ENCODE measurements at regions not wholly inside any gene's neighbourhood (a gene's known extent, or its start where the extent isn't known, plus 50 kb on each side); places are given as distances from the start of the nearest gene placed in this dataset.
"Not testable (repeated sequence)": the region's sequence is repeated elsewhere in the genome, so short reads cannot be mapped to it uniquely, and the experiment has no call there.

- H2BK15ac ChIP-seq (ENCODE audit: low read length); H4K8ac ChIP-seq (ENCODE audit: extremely low read depth, insufficient read depth, low read length); H3K56ac ChIP-seq (replicated peaks; ENCODE audit: insufficient read length, low read depth, low read length); H4K91ac ChIP-seq (replicated peaks; ENCODE audit: insufficient read length, low read length); H3K27ac ChIP-seq (ENCODE audit: low read depth, low read length); H3K4ac ChIP-seq (replicated peaks; ENCODE audit: insufficient read length, low read depth, low read length); H3K79me1 ChIP-seq (ENCODE audit: low read depth, low read length); H2AK5ac ChIP-seq (ENCODE audit: low read depth, low read length); H3K14ac ChIP-seq (ENCODE audit: insufficient read length); H3K23me2 ChIP-seq (ENCODE audit: low read depth, low read length); H3K36me3 ChIP-seq (ENCODE audit: control insufficient read depth in 2 of 4, insufficient read depth in 4 of 4, low read length in 3 of 4); DNase-seq (ENCODE audit: low read depth in 1 of 2, low spot score in 2 of 2); H3K9me3 ChIP-seq (ENCODE audit: insufficient read depth in 2 of 2, low read depth in 1 of 2, low read length in 1 of 2); H2AFZ ChIP-seq (ENCODE audit: low read length); H4K5ac ChIP-seq (ENCODE audit: insufficient read length, low read depth, low read length); H3K79me2 ChIP-seq (ENCODE audit: control insufficient read depth in 1 of 2, insufficient read depth in 2 of 2, low read length in 2 of 2); POLR2A ChIA-PET (ENCODE audit: partially characterized antibody); H4K20me1 ChIP-seq (replicated peaks in 1 of 2; ENCODE audit: control insufficient read depth in 1 of 2, insufficient read depth in 2 of 2, low read length in 2 of 2); H2BK120ac ChIP-seq (replicated peaks; ENCODE audit: low read depth, low read length); H3K27me3 ChIP-seq (replicated peaks in 1 of 4; ENCODE audit: control insufficient read depth in 3 of 4, extremely low read depth in 1 of 4, insufficient read depth in 3 of 4, low read length in 3 of 4); H3K23ac ChIP-seq (ENCODE audit: insufficient read length); H3K9ac ChIP-seq (replicated peaks in 1 of 4; ENCODE audit: extremely low read depth in 1 of 4, low read depth in 3 of 4, low read length in 3 of 4); CTCF ChIA-PET (ENCODE audit: partially characterized antibody); H2BK5ac ChIP-seq (ENCODE audit: low read depth, low read length): not testable (repeated sequence)
- H3K4me3 ChIP-seq (ENCODE audit: extremely low read depth in 1 of 4, insufficient read depth in 2 of 4, low read depth in 3 of 4, low read length in 4 of 4): peak overlapping the region in 1 of 4 experiments; percentile 21; a peak in 1 of 8 replicates
- 30% methylated on average over 15 of the region's 32 CpGs; no CpG with 5 or more reads in 1 of the 2 experiments for WGBS, 2 experiments (ENCODE audit: extremely low coverage in 1 of 2, insufficient coverage in 1 of 2, insufficient read length in 1 of 2, insufficient replicate concordance in 2 of 2, low coverage in 1 of 2, low lambda C conversion rate in 2 of 2, missing lambda C conversion rate in 1 of 2)
- FAIRE-seq: peak; percentile 19
- peak overlapping the region; percentile 80; the same call in 1 of the 2 replicates for H2BK12ac ChIP-seq (ENCODE audit: low read depth, low read length)
- H3K4me1 ChIP-seq (replicated peaks in 1 of 4; ENCODE audit: control insufficient read depth in 3 of 4, insufficient read depth in 4 of 4, low read length in 3 of 4): peaks cover 0 to 13% (median 5%) of the 10 kb centered on the region in 4 experiments; a peak in 5 of 7 replicates
- peak overlapping the region; percentile 68 for H3K18ac ChIP-seq (ENCODE audit: extremely low read depth, low read length)
- peak overlapping the region; percentile 17 to 40 for H3K4me2 ChIP-seq (ENCODE audit: insufficient read depth in 1 of 2, low read depth in 2 of 2, low read length in 2 of 2)
- H2BK20ac ChIP-seq (ENCODE audit: low read length): 0 out of 2 replicates have a peak overlapping the region, but pooled peaks have one; percentile 15
Observed at GRCh38 chr16:88258764-88259525, 123.8 kb upstream of the ZNF469 start.

GRCh38 chr16:88259538-88259937 is 123.2 kb upstream of the ZNF469 start:
- H3K14ac ChIP-seq (ENCODE audit: insufficient read length); H2BK5ac ChIP-seq (ENCODE audit: low read depth, low read length); H2AFZ ChIP-seq (ENCODE audit: low read length); H3K79me2 ChIP-seq (ENCODE audit: control insufficient read depth in 1 of 2, insufficient read depth in 2 of 2, low read length in 2 of 2); H3K79me1 ChIP-seq (ENCODE audit: low read depth, low read length); CTCF ChIA-PET (ENCODE audit: partially characterized antibody); H3K27ac ChIP-seq (ENCODE audit: low read depth, low read length); H3K36me3 ChIP-seq (ENCODE audit: control insufficient read depth in 2 of 4, insufficient read depth in 4 of 4, low read length in 3 of 4); H2BK12ac ChIP-seq (ENCODE audit: low read depth, low read length); H4K5ac ChIP-seq (ENCODE audit: insufficient read length, low read depth, low read length); H3K27me3 ChIP-seq (replicated peaks in 1 of 4; ENCODE audit: control insufficient read depth in 3 of 4, extremely low read depth in 1 of 4, insufficient read depth in 3 of 4, low read length in 3 of 4); H4K91ac ChIP-seq (replicated peaks; ENCODE audit: insufficient read length, low read length); H4K8ac ChIP-seq (ENCODE audit: extremely low read depth, insufficient read depth, low read length); H3K23ac ChIP-seq (ENCODE audit: insufficient read length); H2BK15ac ChIP-seq (ENCODE audit: low read length); H2AK5ac ChIP-seq (ENCODE audit: low read depth, low read length); DNase-seq (ENCODE audit: low read depth in 1 of 2, low spot score in 2 of 2); H4K20me1 ChIP-seq (replicated peaks in 1 of 2; ENCODE audit: control insufficient read depth in 1 of 2, insufficient read depth in 2 of 2, low read length in 2 of 2); H3K56ac ChIP-seq (replicated peaks; ENCODE audit: insufficient read length, low read depth, low read length); POLR2A ChIA-PET (ENCODE audit: partially characterized antibody); H3K9me3 ChIP-seq (ENCODE audit: insufficient read depth in 2 of 2, low read depth in 1 of 2, low read length in 1 of 2); FAIRE-seq; H3K4ac ChIP-seq (replicated peaks; ENCODE audit: insufficient read length, low read depth, low read length); H2BK20ac ChIP-seq (ENCODE audit: low read length); H3K23me2 ChIP-seq (ENCODE audit: low read depth, low read length); H3K9ac ChIP-seq (replicated peaks in 1 of 4; ENCODE audit: extremely low read depth in 1 of 4, low read depth in 3 of 4, low read length in 3 of 4); H2BK120ac ChIP-seq (replicated peaks; ENCODE audit: low read depth, low read length): not testable (repeated sequence)
- peak overlapping the region in 1 of 4 experiments; percentile 19; a peak in 1 of 8 replicates for H3K4me3 ChIP-seq (ENCODE audit: extremely low read depth in 1 of 4, insufficient read depth in 2 of 4, low read depth in 3 of 4, low read length in 4 of 4)
- H3K18ac ChIP-seq (ENCODE audit: extremely low read depth, low read length): peak overlapping the region; percentile 32; the same call in 1 of the 2 replicates
- 60% methylated on average over 10 of the region's 10 CpGs; no CpG with 5 or more reads in 1 of the 2 experiments for WGBS, 2 experiments (ENCODE audit: extremely low coverage in 1 of 2, insufficient coverage in 1 of 2, insufficient read length in 1 of 2, insufficient replicate concordance in 2 of 2, low coverage in 1 of 2, low lambda C conversion rate in 2 of 2, missing lambda C conversion rate in 1 of 2)
- peak overlapping the region; percentile 17 to 40; a peak in 3 of 4 replicates for H3K4me2 ChIP-seq (ENCODE audit: insufficient read depth in 1 of 2, low read depth in 2 of 2, low read length in 2 of 2)
- H3K4me1 ChIP-seq (replicated peaks in 1 of 4; ENCODE audit: control insufficient read depth in 3 of 4, insufficient read depth in 4 of 4, low read length in 3 of 4): peaks cover 0 to 15% (median 6%) of the 10 kb centered on the region in 4 experiments; a peak in 6 of 7 replicates

Measured in H1 (cell line).